ENCODE measurements at regions not wholly inside any gene's neighbourhood (a gene's known extent, or its start where the extent isn't known, plus 50 kb on each side); places are given as distances from the start of the nearest gene placed in this dataset.

DNA sequence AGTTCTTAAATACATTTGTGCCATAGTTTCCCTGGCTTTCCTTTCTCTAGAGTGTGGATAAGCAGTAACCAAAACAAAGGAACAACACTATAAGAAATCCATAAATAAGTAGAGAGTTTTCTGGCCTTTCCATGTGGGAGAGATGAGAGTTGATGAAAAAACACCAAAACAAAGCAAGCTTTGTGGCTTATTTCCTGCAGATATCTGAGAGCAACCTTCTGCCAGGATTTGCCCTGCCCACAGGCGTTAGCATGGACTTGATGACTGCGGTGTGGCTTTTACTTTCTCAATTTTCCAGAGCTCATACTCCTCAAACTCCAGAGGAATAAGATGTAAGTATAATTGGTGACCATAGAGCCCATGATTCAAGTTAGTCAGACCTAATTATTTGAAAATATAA, 194.9 kb downstream of the RAP2B start:
- ChIA-PET CTCF (no interaction called here), POLR2A (no interaction called here), RAD21 (ENCODE audit: low non-redundant PET in 1 of 2, low total read pairs in 2 of 2, uncharacterized antibody in 2 of 2, unreplicated experiment in 2 of 2) (no interaction called here)
- Histone ChIP-seq H3K4me3 (replicated peaks in 1 of 2; ENCODE audit: low read depth in 1 of 2, low read length in 2 of 2) (no peak overlapping the region), H2AFZ (ENCODE audit: low read depth, low read length, poor library complexity, severe bottlenecking) (no peak overlapping the region), H3K79me2 (ENCODE audit: insufficient read depth, low read length) (no peaks in the 10 kb centered on the region), H4K20me1 (ENCODE audit: insufficient read depth) (no peaks in the 10 kb centered on the region), H3K9ac (ENCODE audit: low read length) (no peak overlapping the region), H3K27ac (ENCODE audit: low read depth, low read length) (no peak overlapping the region), H3K9me2 (ENCODE audit: insufficient read depth) (no peaks in the 10 kb centered on the region; the same call in 1 of the 2 replicates), H3K4me2 (ENCODE audit: low read length) (no peak overlapping the region), H3K36me3 (ENCODE audit: control insufficient read depth in 1 of 2, insufficient read depth in 2 of 2, low read length in 2 of 2) (no peaks in the 10 kb centered on the region), H3K27me3 (ENCODE audit: insufficient read depth, low read length) (no peaks in the 10 kb centered on the region), H3K4me1 (ENCODE audit: control insufficient read depth in 1 of 2, insufficient read depth in 2 of 2, low read length in 2 of 2) (no peaks in the 10 kb centered on the region), H3K9me3 (ENCODE audit: control insufficient read depth in 1 of 2, insufficient read depth in 1 of 2, low read depth in 1 of 2, low read length in 2 of 2) (no peaks in the 10 kb centered on the region)
- no peak for TF ChIP-seq SRF (IDR thresholded peaks at IDR 0.05; ENCODE audit: low read depth)
- TF ChIP-seq, protein P1, sequence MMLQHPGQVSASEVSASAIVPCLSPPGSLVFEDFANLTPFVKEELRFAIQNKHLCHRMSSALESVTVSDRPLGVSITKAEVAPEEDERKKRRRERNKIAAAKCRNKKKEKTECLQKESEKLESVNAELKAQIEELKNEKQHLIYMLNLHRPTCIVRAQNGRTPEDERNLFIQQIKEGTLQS (IDR thresholded peaks at IDR 0.05) = no peak
- no peak for TF ChIP-seq ELF1 (IDR thresholded peaks at IDR 0.05; ENCODE audit: borderline replicate concordance, low read depth)
- intact Hi-C loops (cut with micrococcal nuclease) = no loop called here
- DNase-seq (ENCODE audit: low read depth, low spot score) = no peak
- no TSS peak for BruUV-seq (replicated peaks)
- no peak for ATAC-seq

DNA sequence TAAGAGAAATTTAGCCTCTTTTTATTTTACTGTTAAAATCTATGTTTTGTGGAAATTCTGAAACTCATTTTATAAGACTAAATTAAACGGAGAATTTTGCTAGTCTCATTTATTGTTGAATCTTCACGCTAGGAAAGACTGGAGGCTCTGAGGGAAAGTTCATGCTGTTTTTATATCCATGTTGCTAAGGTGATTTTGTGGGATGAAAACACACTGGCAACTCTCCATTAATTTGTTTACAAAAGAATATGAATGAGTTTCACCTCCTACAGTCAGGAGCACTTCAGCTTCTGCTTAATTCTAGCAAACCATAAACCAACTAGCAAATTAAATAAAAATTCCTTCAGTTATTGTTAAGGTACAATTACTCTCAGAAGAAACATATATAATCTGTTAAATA, 195.4 kb downstream of the RAP2B start:
- CTCF ChIA-PET = no interaction called here
- Histone ChIP-seq H3K4me1 (ENCODE audit: control insufficient read depth in 1 of 2, insufficient read depth in 2 of 2, low read length in 2 of 2) (no peaks in the 10 kb centered on the region), H3K36me3 (ENCODE audit: control insufficient read depth in 1 of 2, insufficient read depth in 2 of 2, low read length in 2 of 2) (no peaks in the 10 kb centered on the region), H3K9me2 (ENCODE audit: insufficient read depth) (no peaks in the 10 kb centered on the region; the same call in 1 of the 2 replicates), H3K4me2 (ENCODE audit: low read length) (no peak overlapping the region), H2AFZ (ENCODE audit: low read depth, low read length, poor library complexity, severe bottlenecking) (no peak overlapping the region), H3K27me3 (ENCODE audit: insufficient read depth, low read length) (no peaks in the 10 kb centered on the region), H3K9me3 (ENCODE audit: control insufficient read depth in 1 of 2, insufficient read depth in 1 of 2, low read depth in 1 of 2, low read length in 2 of 2) (no peaks in the 10 kb centered on the region), H3K27ac (ENCODE audit: low read depth, low read length) (no peak overlapping the region), H3K9ac (ENCODE audit: low read length) (no peak overlapping the region), H3K4me3 (replicated peaks in 1 of 2; ENCODE audit: low read depth in 1 of 2, low read length in 2 of 2) (no peak overlapping the region), H4K20me1 (ENCODE audit: insufficient read depth) (no peaks in the 10 kb centered on the region), H3K79me2 (ENCODE audit: insufficient read depth, low read length) (no peaks in the 10 kb centered on the region)
- intact Hi-C loops (cut with micrococcal nuclease) = no loop called here
- POLR2A ChIA-PET = no interaction called here
- no TSS peak for BruUV-seq (replicated peaks)
- TF ChIP-seq SRF (IDR thresholded peaks at IDR 0.05; ENCODE audit: low read depth) = no peak
- TF ChIP-seq, protein P2, sequence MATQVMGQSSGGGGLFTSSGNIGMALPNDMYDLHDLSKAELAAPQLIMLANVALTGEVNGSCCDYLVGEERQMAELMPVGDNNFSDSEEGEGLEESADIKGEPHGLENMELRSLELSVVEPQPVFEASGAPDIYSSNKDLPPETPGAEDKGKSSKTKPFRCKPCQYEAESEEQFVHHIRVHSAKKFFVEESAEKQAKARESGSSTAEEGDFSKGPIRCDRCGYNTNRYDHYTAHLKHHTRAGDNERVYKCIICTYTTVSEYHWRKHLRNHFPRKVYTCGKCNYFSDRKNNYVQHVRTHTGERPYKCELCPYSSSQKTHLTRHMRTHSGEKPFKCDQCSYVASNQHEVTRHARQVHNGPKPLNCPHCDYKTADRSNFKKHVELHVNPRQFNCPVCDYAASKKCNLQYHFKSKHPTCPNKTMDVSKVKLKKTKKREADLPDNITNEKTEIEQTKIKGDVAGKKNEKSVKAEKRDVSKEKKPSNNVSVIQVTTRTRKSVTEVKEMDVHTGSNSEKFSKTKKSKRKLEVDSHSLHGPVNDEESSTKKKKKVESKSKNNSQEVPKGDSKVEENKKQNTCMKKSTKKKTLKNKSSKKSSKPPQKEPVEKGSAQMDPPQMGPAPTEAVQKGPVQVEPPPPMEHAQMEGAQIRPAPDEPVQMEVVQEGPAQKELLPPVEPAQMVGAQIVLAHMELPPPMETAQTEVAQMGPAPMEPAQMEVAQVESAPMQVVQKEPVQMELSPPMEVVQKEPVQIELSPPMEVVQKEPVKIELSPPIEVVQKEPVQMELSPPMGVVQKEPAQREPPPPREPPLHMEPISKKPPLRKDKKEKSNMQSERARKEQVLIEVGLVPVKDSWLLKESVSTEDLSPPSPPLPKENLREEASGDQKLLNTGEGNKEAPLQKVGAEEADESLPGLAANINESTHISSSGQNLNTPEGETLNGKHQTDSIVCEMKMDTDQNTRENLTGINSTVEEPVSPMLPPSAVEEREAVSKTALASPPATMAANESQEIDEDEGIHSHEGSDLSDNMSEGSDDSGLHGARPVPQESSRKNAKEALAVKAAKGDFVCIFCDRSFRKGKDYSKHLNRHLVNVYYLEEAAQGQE (IDR thresholded peaks at IDR 0.05; ENCODE audit: low read depth) = no peak
- TF ChIP-seq FOSL1 (IDR thresholded peaks at IDR 0.05; ENCODE audit: low read depth) = no peak
- no peak for TF ChIP-seq TCF7L2 (IDR thresholded peaks at IDR 0.05; ENCODE audit: borderline replicate concordance, extremely low read depth, insufficient read depth, insufficient read length)
- no peak for TF ChIP-seq CBX3 (IDR thresholded peaks at IDR 0.05; ENCODE audit: low read depth)
- ATAC-seq (no peak), DNase-seq (ENCODE audit: low read depth, low spot score) (no peak)
- RAD21 ChIA-PET (ENCODE audit: low non-redundant PET in 1 of 2, low total read pairs in 2 of 2, uncharacterized antibody in 2 of 2, unreplicated experiment in 2 of 2) = no interaction called here

Measured in HCT116 (cell line).